ENCODE measurements at regions not wholly inside any gene's neighbourhood (a gene's known extent, or its start where the extent isn't known, plus 50 kb on each side); places are given as distances from the start of the nearest gene placed in this dataset.
"Not testable (repeated sequence)": the region's sequence is repeated elsewhere in the genome, so short reads cannot be mapped to it uniquely, and the experiment has no call there.

DNA sequence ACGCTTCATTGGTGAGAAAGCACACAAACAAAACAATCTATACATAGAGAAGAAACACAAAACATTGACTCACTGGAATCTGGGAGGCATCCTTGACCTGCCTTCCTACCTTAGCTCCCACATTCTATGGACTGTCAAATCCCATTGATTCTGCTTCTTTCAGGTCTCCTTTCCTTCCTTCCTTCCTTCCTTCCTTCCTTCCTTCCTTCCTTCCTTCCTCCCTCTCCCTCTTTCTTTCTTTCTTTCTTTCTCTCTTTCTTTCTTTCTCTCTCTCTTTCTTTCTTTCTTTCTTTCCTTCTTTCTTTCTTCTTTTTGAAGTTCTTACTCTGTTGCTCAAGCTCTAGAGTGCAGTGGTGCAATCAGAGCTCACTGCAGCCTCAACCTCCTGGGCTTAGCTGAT lies 108.0 kb upstream of the SGK1 start:
- not testable (repeated sequence) for H3K27me3 ChIP-seq (ENCODE audit: control insufficient read depth in 1 of 2, insufficient read depth in 1 of 2, low read length in 2 of 2); H2BK120ac ChIP-seq (ENCODE audit: low read depth, low read length); H3K9me3 ChIP-seq (ENCODE audit: control insufficient read depth, low read length); H4K8ac ChIP-seq (ENCODE audit: low read length); H3K18ac ChIP-seq (ENCODE audit: low read depth in 1 of 2, low read length in 2 of 2); H3K4me2 ChIP-seq (ENCODE audit: low read length, poor library complexity, severe bottlenecking); H2AFZ ChIP-seq (ENCODE audit: low read depth, low read length); DNase-seq; H3K4ac ChIP-seq (ENCODE audit: low read depth in 1 of 2, low read length in 2 of 2); H2AK5ac ChIP-seq (ENCODE audit: low read length, severe bottlenecking); H2BK5ac ChIP-seq (ENCODE audit: low read depth, low read length, poor library complexity, severe bottlenecking); H2BK12ac ChIP-seq (ENCODE audit: low read length in 2 of 2); H3K4me3 ChIP-seq (ENCODE audit: insufficient read depth in 1 of 2, low read depth in 1 of 2, low read length in 2 of 2); H3K9ac ChIP-seq (ENCODE audit: low read length); H4K91ac ChIP-seq (ENCODE audit: low read length); H3K4me1 ChIP-seq (ENCODE audit: control insufficient read depth, insufficient read depth, low read depth, low read length); H2BK15ac ChIP-seq (ENCODE audit: low read depth, poor library complexity, severe bottlenecking); H3K79me1 ChIP-seq (replicated peaks; ENCODE audit: low read length, poor library complexity, severe bottlenecking); H3K36me3 ChIP-seq (ENCODE audit: control insufficient read depth in 1 of 2, insufficient read depth in 2 of 2, low read depth in 1 of 2, low read length in 2 of 2); H3K14ac ChIP-seq (ENCODE audit: low read length in 2 of 2); H3K23ac ChIP-seq (ENCODE audit: low read length in 2 of 2)
- 100% methylated on average over 1 of the region's 1 CpG for WGBS
- peak overlapping the region; percentile 69 for H3K27ac ChIP-seq (ENCODE audit: low read length, poor library complexity, severe bottlenecking)

DNA sequence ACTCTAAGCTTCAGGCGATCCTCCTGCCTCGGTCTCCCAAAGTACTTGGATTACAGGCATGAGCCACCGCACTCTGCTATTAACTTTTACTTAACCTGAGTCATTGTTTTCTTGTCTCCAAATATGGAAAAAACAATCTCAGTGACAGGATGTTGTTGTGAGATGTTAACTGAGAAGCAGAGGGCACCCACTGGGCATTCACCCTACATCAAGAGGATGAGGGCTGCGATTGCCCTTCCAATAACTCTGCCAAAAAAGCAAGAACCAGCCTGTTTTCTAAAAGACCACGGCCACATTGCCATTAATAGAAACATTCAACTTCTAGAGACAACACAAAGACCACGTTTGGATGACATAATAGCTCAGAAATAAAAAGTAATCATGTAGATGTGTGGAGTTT lies 107.6 kb upstream of the SGK1 start:
- H2BK15ac ChIP-seq (ENCODE audit: low read depth, poor library complexity, severe bottlenecking), result no peak overlapping the region
- 69% methylated on average over 4 of the region's 6 CpGs for WGBS
- no peak for DNase-seq
- no peak overlapping the region for H3K4ac ChIP-seq (ENCODE audit: low read depth in 1 of 2, low read length in 2 of 2)
- peaks cover 4% of the 10 kb centered on the region for H3K4me1 ChIP-seq (ENCODE audit: control insufficient read depth, insufficient read depth, low read depth, low read length)
- no peak overlapping the region for H2BK120ac ChIP-seq (ENCODE audit: low read depth, low read length)
- no peak overlapping the region for H4K8ac ChIP-seq (ENCODE audit: low read length)
- no peak overlapping the region for H2AFZ ChIP-seq (ENCODE audit: low read depth, low read length)
- H3K79me1 ChIP-seq (replicated peaks; ENCODE audit: low read length, poor library complexity, severe bottlenecking), result no peaks in the 10 kb centered on the region
- no peak overlapping the region for H2BK12ac ChIP-seq (ENCODE audit: low read length in 2 of 2)
- peak overlapping the region; percentile 69 for H3K27ac ChIP-seq (ENCODE audit: low read length, poor library complexity, severe bottlenecking)
- no peak overlapping the region for H2BK5ac ChIP-seq (ENCODE audit: low read depth, low read length, poor library complexity, severe bottlenecking)
- H3K9me3 ChIP-seq (ENCODE audit: control insufficient read depth, low read length), result no peaks in the 10 kb centered on the region
- H3K18ac ChIP-seq (ENCODE audit: low read depth in 1 of 2, low read length in 2 of 2), result peak overlapping the region in 1 of 2 experiments; percentile 8
- no peak overlapping the region for H3K23ac ChIP-seq (ENCODE audit: low read length in 2 of 2)
- H3K36me3 ChIP-seq (ENCODE audit: control insufficient read depth in 1 of 2, insufficient read depth in 2 of 2, low read depth in 1 of 2, low read length in 2 of 2), result no peaks in the 10 kb centered on the region
- H3K27me3 ChIP-seq (ENCODE audit: control insufficient read depth in 1 of 2, insufficient read depth in 1 of 2, low read length in 2 of 2), result no peaks in the 10 kb centered on the region
- H3K9ac ChIP-seq (ENCODE audit: low read length), result no peak overlapping the region
- no peak overlapping the region for H4K91ac ChIP-seq (ENCODE audit: low read length)
- H3K14ac ChIP-seq (ENCODE audit: low read length in 2 of 2), result no peak overlapping the region
- H2AK5ac ChIP-seq (ENCODE audit: low read length, severe bottlenecking), result peak overlapping the region; percentile 98
- no peak overlapping the region for H3K4me2 ChIP-seq (ENCODE audit: low read length, poor library complexity, severe bottlenecking)
- H3K4me3 ChIP-seq (ENCODE audit: insufficient read depth in 1 of 2, low read depth in 1 of 2, low read length in 2 of 2), result no peak overlapping the region

DNA sequence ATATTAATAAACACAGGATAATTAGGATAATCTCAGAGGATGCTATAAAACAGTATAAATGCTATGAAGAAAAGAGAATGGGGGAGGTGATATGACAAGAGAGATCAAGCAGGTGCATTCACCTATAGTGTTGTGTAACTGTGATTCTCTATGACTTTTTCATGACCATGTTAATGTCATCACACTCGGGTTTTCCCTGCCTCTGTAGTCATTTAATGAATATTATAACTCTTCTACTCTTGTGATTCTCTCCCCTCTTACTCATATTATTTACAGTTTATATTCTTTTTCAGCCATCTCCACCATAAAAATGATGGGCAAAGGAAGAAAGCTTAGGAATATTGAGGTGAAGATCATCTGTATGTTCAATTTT lies 106.9 kb upstream of the SGK1 start:
- no peak overlapping the region for H2BK12ac ChIP-seq (ENCODE audit: low read length in 2 of 2)
- H3K4ac ChIP-seq (ENCODE audit: low read depth in 1 of 2, low read length in 2 of 2), result no peak overlapping the region
- no peak overlapping the region for H2BK5ac ChIP-seq (ENCODE audit: low read depth, low read length, poor library complexity, severe bottlenecking)
- DNase-seq, result no peak
- H4K91ac ChIP-seq (ENCODE audit: low read length), result no peak overlapping the region
- no peaks in the 10 kb centered on the region for H3K36me3 ChIP-seq (ENCODE audit: control insufficient read depth in 1 of 2, insufficient read depth in 2 of 2, low read depth in 1 of 2, low read length in 2 of 2)
- H2BK120ac ChIP-seq (ENCODE audit: low read depth, low read length), result no peak overlapping the region
- peaks cover 10% of the 10 kb centered on the region for H3K4me1 ChIP-seq (ENCODE audit: control insufficient read depth, insufficient read depth, low read depth, low read length)
- peak overlapping the region; percentile 14 for H3K27ac ChIP-seq (ENCODE audit: low read length, poor library complexity, severe bottlenecking)
- H4K8ac ChIP-seq (ENCODE audit: low read length), result no peak overlapping the region
- peak overlapping the region; percentile 57 for H3K9ac ChIP-seq (ENCODE audit: low read length)
- no peak overlapping the region for H3K23ac ChIP-seq (ENCODE audit: low read length in 2 of 2)
- no peaks in the 10 kb centered on the region for H3K79me1 ChIP-seq (replicated peaks; ENCODE audit: low read length, poor library complexity, severe bottlenecking)
- no peak overlapping the region for H3K4me3 ChIP-seq (ENCODE audit: insufficient read depth in 1 of 2, low read depth in 1 of 2, low read length in 2 of 2)
- H3K14ac ChIP-seq (ENCODE audit: low read length in 2 of 2), result no peak overlapping the region
- no peak overlapping the region for H2AK5ac ChIP-seq (ENCODE audit: low read length, severe bottlenecking)
- H3K18ac ChIP-seq (ENCODE audit: low read depth in 1 of 2, low read length in 2 of 2), result no peak overlapping the region
- no peaks in the 10 kb centered on the region for H3K9me3 ChIP-seq (ENCODE audit: control insufficient read depth, low read length)
- no peak overlapping the region for H3K4me2 ChIP-seq (ENCODE audit: low read length, poor library complexity, severe bottlenecking)
- H2BK15ac ChIP-seq (ENCODE audit: low read depth, poor library complexity, severe bottlenecking), result no peak overlapping the region
- no peaks in the 10 kb centered on the region for H3K27me3 ChIP-seq (ENCODE audit: control insufficient read depth in 1 of 2, insufficient read depth in 1 of 2, low read length in 2 of 2)
- H2AFZ ChIP-seq (ENCODE audit: low read depth, low read length), result no peak overlapping the region
- 100% methylated on average over 1 of the region's 1 CpG for WGBS

DNA sequence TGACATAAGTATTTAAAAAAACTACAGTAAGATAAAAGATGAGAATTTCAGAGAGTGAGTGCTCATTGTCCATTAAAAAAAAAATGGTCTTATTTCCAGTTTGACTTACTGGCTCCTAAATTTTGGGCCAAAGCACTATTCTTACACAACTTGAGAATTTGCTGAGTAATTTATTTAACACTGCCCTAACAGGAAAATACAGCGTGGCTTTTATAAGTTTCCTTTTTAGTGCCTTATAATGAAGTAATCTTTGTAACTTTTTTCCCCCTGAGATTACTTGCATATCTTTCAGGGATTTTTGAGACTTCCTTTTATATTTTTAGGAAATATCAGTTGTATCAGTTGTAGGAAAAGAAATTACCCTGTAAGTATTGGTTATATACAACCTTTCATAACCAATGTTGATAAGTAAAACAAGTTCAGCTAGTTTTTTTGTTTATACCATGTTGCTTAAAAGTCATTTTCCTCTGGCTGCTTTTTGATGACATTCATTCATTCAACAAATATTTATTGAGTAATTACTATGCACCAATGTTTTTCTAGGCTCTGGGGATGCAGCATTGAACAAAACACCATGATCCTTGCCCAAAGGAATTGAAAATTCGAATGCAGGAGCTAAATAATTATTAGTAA lies 106.4 kb upstream of the SGK1 start:
- no CpG with 5 or more reads among the region's 2 CpGs for WGBS
- H2BK120ac ChIP-seq (ENCODE audit: low read depth, low read length), result no peak overlapping the region
- H4K91ac ChIP-seq (ENCODE audit: low read length), result no peak overlapping the region
- peak overlapping the region; percentile 38 for H3K27ac ChIP-seq (ENCODE audit: low read length, poor library complexity, severe bottlenecking)
- no peak overlapping the region for H3K18ac ChIP-seq (ENCODE audit: low read depth in 1 of 2, low read length in 2 of 2)
- H4K8ac ChIP-seq (ENCODE audit: low read length), result no peak overlapping the region
- no peak overlapping the region for H3K4ac ChIP-seq (ENCODE audit: low read depth in 1 of 2, low read length in 2 of 2)
- H2BK12ac ChIP-seq (ENCODE audit: low read length in 2 of 2), result no peak overlapping the region
- H3K27me3 ChIP-seq (ENCODE audit: control insufficient read depth in 1 of 2, insufficient read depth in 1 of 2, low read length in 2 of 2), result no peaks in the 10 kb centered on the region
- H2BK5ac ChIP-seq (ENCODE audit: low read depth, low read length, poor library complexity, severe bottlenecking), result no peak overlapping the region
- H3K9me3 ChIP-seq (ENCODE audit: control insufficient read depth, low read length), result no peaks in the 10 kb centered on the region
- no peak overlapping the region for H3K14ac ChIP-seq (ENCODE audit: low read length in 2 of 2)
- no peak overlapping the region for H2BK15ac ChIP-seq (ENCODE audit: low read depth, poor library complexity, severe bottlenecking)
- DNase-seq, result no peak
- H2AK5ac ChIP-seq (ENCODE audit: low read length, severe bottlenecking), result no peak overlapping the region
- no peak overlapping the region for H2AFZ ChIP-seq (ENCODE audit: low read depth, low read length)
- H3K79me1 ChIP-seq (replicated peaks; ENCODE audit: low read length, poor library complexity, severe bottlenecking), result no peaks in the 10 kb centered on the region
- H3K23ac ChIP-seq (ENCODE audit: low read length in 2 of 2), result no peak overlapping the region
- no peak overlapping the region for H3K4me2 ChIP-seq (ENCODE audit: low read length, poor library complexity, severe bottlenecking)
- H3K4me1 ChIP-seq (ENCODE audit: control insufficient read depth, insufficient read depth, low read depth, low read length), result peaks cover 12% of the 10 kb centered on the region
- peak overlapping the region; percentile 57 for H3K9ac ChIP-seq (ENCODE audit: low read length)
- no peaks in the 10 kb centered on the region for H3K36me3 ChIP-seq (ENCODE audit: control insufficient read depth in 1 of 2, insufficient read depth in 2 of 2, low read depth in 1 of 2, low read length in 2 of 2)
- no peak overlapping the region for H3K4me3 ChIP-seq (ENCODE audit: insufficient read depth in 1 of 2, low read depth in 1 of 2, low read length in 2 of 2)

Measured in mesenchymal stem cell (in vitro differentiated cells and primary cell).